Testis (tissue), 2 donors: ENCODE measurements at regions not wholly inside any gene's neighbourhood (a gene's known extent, or its start where the extent isn't known, plus 50 kb on each side); places are given as distances from the start of the nearest gene placed in this dataset.
"Not testable (repeated sequence)": the region's sequence is repeated elsewhere in the genome, so short reads cannot be mapped to it uniquely, and the experiment has no call there.

Source experiments
- POLR2A ChIP-seq: fragments of 450-650 bp; IDR thresholded peaks from one replicate; pipeline ENCODE4 v1.6.1; 2017; ENCODE audit warnings: antibody characterized with exemption, mild to moderate bottlenecking, moderate library complexity
- TF ChIP-seq, protein P1 (sequence below), 3 experiments: fragments of 450-650 bp in 2 of 3; fragments of 200-600 bp in 1 of 3; sonication (generic) in 1 of 3; IDR thresholded peaks; one replicate each; pipeline ENCODE4 v1.5.1; 2016 to 2019; ENCODE audit warnings: antibody characterized with exemption in 3 of 3, mild to moderate bottlenecking in 2 of 3, moderate library complexity in 1 of 3

DNA sequence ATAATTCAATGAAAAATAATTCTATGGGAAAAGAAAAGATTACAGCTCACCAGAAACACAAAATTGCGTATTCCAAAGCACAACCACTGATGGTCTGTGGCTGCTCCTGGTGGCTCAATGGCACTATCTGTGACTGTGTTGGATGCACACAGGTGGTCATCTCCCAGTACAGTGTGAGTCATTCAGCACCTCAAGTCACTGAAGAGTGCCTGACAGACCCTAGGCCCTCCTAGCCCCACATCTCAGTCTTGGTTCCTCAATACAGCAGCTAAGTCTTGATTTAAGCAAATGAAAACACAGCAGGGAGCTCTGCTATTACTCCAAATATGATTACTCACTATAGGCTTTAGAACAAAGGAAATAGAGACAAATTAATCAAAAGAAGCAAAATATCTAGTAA, 233.4 kb upstream of the FRG1 start:
- TF ChIP-seq, protein P1, sequence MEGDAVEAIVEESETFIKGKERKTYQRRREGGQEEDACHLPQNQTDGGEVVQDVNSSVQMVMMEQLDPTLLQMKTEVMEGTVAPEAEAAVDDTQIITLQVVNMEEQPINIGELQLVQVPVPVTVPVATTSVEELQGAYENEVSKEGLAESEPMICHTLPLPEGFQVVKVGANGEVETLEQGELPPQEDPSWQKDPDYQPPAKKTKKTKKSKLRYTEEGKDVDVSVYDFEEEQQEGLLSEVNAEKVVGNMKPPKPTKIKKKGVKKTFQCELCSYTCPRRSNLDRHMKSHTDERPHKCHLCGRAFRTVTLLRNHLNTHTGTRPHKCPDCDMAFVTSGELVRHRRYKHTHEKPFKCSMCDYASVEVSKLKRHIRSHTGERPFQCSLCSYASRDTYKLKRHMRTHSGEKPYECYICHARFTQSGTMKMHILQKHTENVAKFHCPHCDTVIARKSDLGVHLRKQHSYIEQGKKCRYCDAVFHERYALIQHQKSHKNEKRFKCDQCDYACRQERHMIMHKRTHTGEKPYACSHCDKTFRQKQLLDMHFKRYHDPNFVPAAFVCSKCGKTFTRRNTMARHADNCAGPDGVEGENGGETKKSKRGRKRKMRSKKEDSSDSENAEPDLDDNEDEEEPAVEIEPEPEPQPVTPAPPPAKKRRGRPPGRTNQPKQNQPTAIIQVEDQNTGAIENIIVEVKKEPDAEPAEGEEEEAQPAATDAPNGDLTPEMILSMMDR (IDR thresholded peaks at IDR 0.05), result not testable (repeated sequence)
- not testable (repeated sequence) for TF ChIP-seq POLR2A
